Endothelial cell of umbilical vein (primary cell): ENCODE measurements at regions not wholly inside any gene's neighbourhood (a gene's known extent, or its start where the extent isn't known, plus 50 kb on each side); places are given as distances from the start of the nearest gene placed in this dataset.

ENCODE experiments used
- BruUV-seq: library from RNA; stranded (reverse); fragments of 400-500 nt; replicated peaks from 2 replicates; lab custom pipeline; 2021; lab: Mats Ljungman, UMichigan
- CTCF ChIA-PET: fragments of 300-600, 350-600 bp; sonication (Branson Sonifier 250); formaldehyde crosslinking; loops from one replicate; lab custom pipeline; 2021; ENCODE audit warnings: antibody characterized with exemption, inconsistent platforms; lab: Charles Lee
- POLR2A ChIA-PET: fragments of 300-600, 350-600 bp; sonication (Branson Sonifier 250); formaldehyde crosslinking; loops from one replicate; lab custom pipeline; 2021; ENCODE audit warnings: antibody characterized with exemption, inconsistent platforms; lab: Charles Lee
- DNase-seq: peaks from one replicate; pipeline ENCODE4 v3.0.0-alpha.2; 2011; ENCODE audit warnings: low read depth, low spot score
- FAIRE-seq: peaks from 2 replicates; lab custom pipeline; 2011; peaks lifted over from hg19 to GRCh38; lab: Jason Lieb, UNC
- H2AFZ ChIP-seq: 2 replicates; pipeline ENCODE4 v1.6.0; 2012; ENCODE audit warnings: low read depth, low read length, control low read depth, inconsistent platforms
- H3K27ac ChIP-seq: 2 replicates; pipeline ENCODE4 v1.5.1; 2011; ENCODE audit warnings: low read depth, mild to moderate bottlenecking, control low read depth, low read length, moderate library complexity; ENCODE audit not compliant: insufficient read depth
- H3K27me3 ChIP-seq, 2 experiments: 2 replicates each; pipeline versions ENCODE4 v1.6.0 to v1.6.1; 2011; ENCODE audit warnings: low read length in 2 of 2, mixed read lengths in 1 of 2; ENCODE audit not compliant: control insufficient read depth in 2 of 2, insufficient read depth in 2 of 2
- H3K36me3 ChIP-seq, 2 experiments: 2 replicates in 1 of 2; 3 replicates in 1 of 2; pipeline ENCODE4 v1.5.1; 2011; ENCODE audit warnings: low read length in 2 of 2, mild to moderate bottlenecking in 1 of 2, moderate library complexity in 1 of 2; ENCODE audit not compliant: control insufficient read depth in 2 of 2, insufficient read depth in 2 of 2; ENCODE audit errors: extremely low read depth in 1 of 2
- H3K4me1 ChIP-seq: 3 replicates; pipeline ENCODE4 v1.5.1; 2011; ENCODE audit warnings: mild to moderate bottlenecking, low read length; ENCODE audit not compliant: control insufficient read depth, insufficient read depth; ENCODE audit errors: extremely low read depth
- H3K4me2 ChIP-seq: 2 replicates; pipeline ENCODE4 v1.6.1; 2011; ENCODE audit warnings: low read length, control low read depth, mixed read lengths; ENCODE audit not compliant: insufficient read depth
- H3K4me3 ChIP-seq, 3 experiments: fragments of 200-600 bp in 1 of 3; sonication (generic), shearing (Covaris generic) in 1 of 3; replicated peaks in 1 of 3; 2 replicates each; pipeline ENCODE4 v1.5.1; 2011 to 2016; ENCODE audit warnings: control low read depth in 3 of 3, low read length in 3 of 3, mild to moderate bottlenecking in 2 of 3, inconsistent platforms in 1 of 3, low read depth in 1 of 3, moderate library complexity in 1 of 3; ENCODE audit not compliant: insufficient read depth in 1 of 3
- H3K79me2 ChIP-seq: 2 replicates; pipeline ENCODE4 v1.6.0; 2012; ENCODE audit warnings: low read length, inconsistent platforms; ENCODE audit not compliant: control insufficient read depth, insufficient read depth
- H3K9ac ChIP-seq: replicated peaks from 2 replicates; pipeline ENCODE3; 2011; ENCODE audit warnings: low read length, control low read depth; ENCODE audit not compliant: insufficient read depth; ENCODE audit errors: extremely low read depth
- H3K9me1 ChIP-seq: replicated peaks from 3 replicates; pipeline ENCODE4 v1.6.0; 2011; ENCODE audit warnings: mild to moderate bottlenecking, low read length; ENCODE audit not compliant: control insufficient read depth, insufficient read depth; ENCODE audit errors: extremely low read depth
- H3K9me3 ChIP-seq: replicated peaks from 2 replicates; pipeline ENCODE4 v1.5.1; 2012; ENCODE audit warnings: low read length, inconsistent platforms; ENCODE audit not compliant: control insufficient read depth, insufficient read depth
- H4K20me1 ChIP-seq: replicated peaks from 2 replicates; pipeline ENCODE3; 2011; ENCODE audit warnings: mild to moderate bottlenecking, low read length; ENCODE audit not compliant: control insufficient read depth, insufficient read depth; ENCODE audit errors: extremely low read depth
- EZH2 ChIP-seq: IDR thresholded peaks from 2 replicates; pipeline ENCODE4 v1.6.1; 2012; ENCODE audit warnings: borderline replicate concordance, low read depth, mild to moderate bottlenecking, moderate library complexity, low read length, inconsistent platforms; ENCODE audit not compliant: severe bottlenecking
- FOS ChIP-seq: IDR thresholded peaks from 2 replicates; pipeline ENCODE4 v1.6.1; 2011; ENCODE audit warnings: mild to moderate bottlenecking, low read length, moderate library complexity, borderline replicate concordance; ENCODE audit not compliant: insufficient read depth
- GATA2 ChIP-seq: IDR thresholded peaks from 2 replicates; pipeline ENCODE4 v1.7.0; 2011; ENCODE audit warnings: low read depth, mild to moderate bottlenecking, moderate library complexity, mixed read lengths, low read length; ENCODE audit not compliant: insufficient read length, insufficient read depth
- JUN ChIP-seq: IDR thresholded peaks from 2 replicates; pipeline ENCODE4 v1.6.1; 2011; ENCODE audit warnings: borderline replicate concordance, low read depth; ENCODE audit not compliant: insufficient read length, insufficient read depth
- MYC ChIP-seq: IDR thresholded peaks from one replicate; pipeline ENCODE4 v1.6.1; 2011; ENCODE audit warnings: mild to moderate bottlenecking, low read depth, low read length
- POLR2A ChIP-seq: IDR thresholded peaks from 2 replicates; pipeline ENCODE4 v1.6.1; 2012; ENCODE audit warnings: low read depth, mild to moderate bottlenecking, control low read depth, low read length
- POLR2AphosphoS5 ChIP-seq: IDR thresholded peaks from 2 replicates; pipeline ENCODE4 v1.6.1; 2012; ENCODE audit warnings: low read depth, mild to moderate bottlenecking, control low read depth, low read length, moderate library complexity; ENCODE audit not compliant: insufficient read depth
- dilution Hi-C: fragments of 300-500 bp; cut with MboI; formaldehyde crosslinking; loops from one replicate; pipeline ENCODE4 v1.15.0; 2019; ENCODE audit warnings: low sequenced_read_pairs; ENCODE audit not compliant: extremely low pct_ligation_motif_present
- intact Hi-C: fragments of 100-400 bp; cut with micrococcal nuclease; formaldehyde crosslinking; loops from one replicate; pipeline ENCODE4 v1.10.0; 2022
- TF ChIP-seq, protein P1 (sequence below): IDR thresholded peaks from 2 replicates; pipeline ENCODE4 v1.6.1; 2011; ENCODE audit not compliant: insufficient read depth, insufficient read length
- TF ChIP-seq, protein P2 (sequence below), 2 donors: IDR thresholded peaks; 1 replicate in 1 of 2; 2 replicates in 1 of 2; pipeline ENCODE4 v1.5.1; 2011; ENCODE audit warnings: low read length in 2 of 2, mild to moderate bottlenecking in 2 of 2, moderate library complexity in 2 of 2, control low read depth in 1 of 2, inconsistent platforms in 1 of 2, low read depth in 1 of 2; ENCODE audit not compliant: insufficient read depth in 1 of 2; ENCODE audit errors: extremely low read depth in 1 of 2

DNA sequence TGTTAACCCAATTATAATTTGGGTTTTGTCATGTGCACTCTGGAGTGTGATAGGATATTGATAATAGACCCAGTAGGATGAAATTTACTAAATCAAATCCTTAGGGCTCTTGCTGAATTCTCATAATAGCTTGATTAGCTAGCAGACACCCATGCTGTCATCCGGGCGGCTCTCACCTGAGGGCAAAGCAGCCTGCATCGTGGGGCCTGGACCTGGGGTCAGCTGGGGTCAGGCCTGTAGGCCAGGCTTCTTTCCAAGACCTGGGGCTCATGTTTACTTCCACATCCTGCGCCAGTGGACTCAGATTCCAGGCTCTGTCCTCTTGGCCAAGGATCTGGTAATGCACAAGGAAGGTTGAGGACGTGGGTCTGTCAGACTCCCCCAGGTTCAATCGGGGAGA, 486.3 kb downstream of the NPHP4 start:
- dilution Hi-C loops, result no loop called here
- intact Hi-C loops, result no loop called here

DNA sequence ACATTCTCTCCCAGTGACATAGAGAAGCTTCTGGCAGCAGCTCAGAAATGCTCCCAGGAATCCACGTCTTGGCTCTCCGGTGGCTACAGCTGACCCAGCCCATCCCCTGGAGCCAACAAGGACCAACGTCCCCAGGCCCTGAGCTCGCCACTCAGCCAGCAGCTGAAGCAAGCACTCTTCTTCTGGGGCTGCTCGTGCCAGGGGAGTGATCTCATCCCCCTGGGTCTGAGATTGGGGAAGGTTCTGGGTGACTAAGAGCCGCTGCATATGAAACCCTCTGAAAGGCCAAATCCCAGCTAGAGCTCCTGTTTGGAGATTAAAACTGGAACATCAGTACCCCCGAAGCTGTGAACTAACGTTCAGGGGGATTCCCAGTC, 487.9 kb downstream of the NPHP4 start:
- no TSS peak for BruUV-seq
- Histone ChIP-seq H3K9ac (no peak overlapping the region), H3K9me3 (no peaks in the 10 kb centered on the region), H3K9me1 (no peaks in the 10 kb centered on the region), H3K79me2 (no peaks in the 10 kb centered on the region), H4K20me1 (no peaks in the 10 kb centered on the region), H3K27me3 (no peaks in the 10 kb centered on the region), H3K4me2 (no peak overlapping the region), H2AFZ (no peak overlapping the region), H3K4me3 (no peak overlapping the region), H3K4me1 (no peaks in the 10 kb centered on the region), H3K27ac (no peak overlapping the region), H3K36me3 (no peaks in the 10 kb centered on the region)
- intact Hi-C loops, result no loop called here
- dilution Hi-C loops, result no loop called here
- ChIA-PET POLR2A (interaction anchor here (0.6 kb wide), 1 partner anchor 1649 kb away, joined by 5 read pairs; no protein-coding TSS in a partner anchor), CTCF (no interaction called here)
- no peak for TF ChIP-seq JUN
- no peak for TF ChIP-seq GATA2
- TF ChIP-seq MYC, result no peak
- TF ChIP-seq, protein P1, sequence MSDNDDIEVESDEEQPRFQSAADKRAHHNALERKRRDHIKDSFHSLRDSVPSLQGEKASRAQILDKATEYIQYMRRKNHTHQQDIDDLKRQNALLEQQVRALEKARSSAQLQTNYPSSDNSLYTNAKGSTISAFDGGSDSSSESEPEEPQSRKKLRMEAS, result no peak
- TF ChIP-seq, protein P2, sequence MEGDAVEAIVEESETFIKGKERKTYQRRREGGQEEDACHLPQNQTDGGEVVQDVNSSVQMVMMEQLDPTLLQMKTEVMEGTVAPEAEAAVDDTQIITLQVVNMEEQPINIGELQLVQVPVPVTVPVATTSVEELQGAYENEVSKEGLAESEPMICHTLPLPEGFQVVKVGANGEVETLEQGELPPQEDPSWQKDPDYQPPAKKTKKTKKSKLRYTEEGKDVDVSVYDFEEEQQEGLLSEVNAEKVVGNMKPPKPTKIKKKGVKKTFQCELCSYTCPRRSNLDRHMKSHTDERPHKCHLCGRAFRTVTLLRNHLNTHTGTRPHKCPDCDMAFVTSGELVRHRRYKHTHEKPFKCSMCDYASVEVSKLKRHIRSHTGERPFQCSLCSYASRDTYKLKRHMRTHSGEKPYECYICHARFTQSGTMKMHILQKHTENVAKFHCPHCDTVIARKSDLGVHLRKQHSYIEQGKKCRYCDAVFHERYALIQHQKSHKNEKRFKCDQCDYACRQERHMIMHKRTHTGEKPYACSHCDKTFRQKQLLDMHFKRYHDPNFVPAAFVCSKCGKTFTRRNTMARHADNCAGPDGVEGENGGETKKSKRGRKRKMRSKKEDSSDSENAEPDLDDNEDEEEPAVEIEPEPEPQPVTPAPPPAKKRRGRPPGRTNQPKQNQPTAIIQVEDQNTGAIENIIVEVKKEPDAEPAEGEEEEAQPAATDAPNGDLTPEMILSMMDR (IDR thresholded peaks at IDR 0.05; ENCODE audit: extremely low read depth in 1 of 2, insufficient read depth in 1 of 2, low read depth in 1 of 2, low read length in 2 of 2), result no peak
- TF ChIP-seq POLR2AphosphoS5, result no peak
- TF ChIP-seq FOS, result no peak
- TF ChIP-seq POLR2A, result no peak
- no peak for TF ChIP-seq EZH2
- FAIRE-seq (no peak), DNase-seq (no peak)

More for the DNA sequence above, 486.3 kb downstream of the NPHP4 start:
- ChIA-PET POLR2A (no interaction called here), CTCF (no interaction called here)
- Histone ChIP-seq H3K4me3 (no peak overlapping the region), H3K36me3 (no peaks in the 10 kb centered on the region), H3K4me2 (no peak overlapping the region), H3K9me1 (no peaks in the 10 kb centered on the region), H4K20me1 (no peaks in the 10 kb centered on the region), H3K4me1 (no peaks in the 10 kb centered on the region), H3K27me3 (no peaks in the 10 kb centered on the region), H3K27ac (no peak overlapping the region), H3K79me2 (no peaks in the 10 kb centered on the region), H3K9me3 (no peaks in the 10 kb centered on the region), H3K9ac (no peak overlapping the region), H2AFZ (no peak overlapping the region)
- DNase-seq (no peak), FAIRE-seq (no peak)
- no TSS peak for BruUV-seq
- TF ChIP-seq JUN (no peak), MYC (no peak), POLR2AphosphoS5 (no peak), FOS (no peak), POLR2A (no peak)
- TF ChIP-seq, protein P2 (IDR thresholded peaks at IDR 0.05; ENCODE audit: extremely low read depth in 1 of 2, insufficient read depth in 1 of 2, low read depth in 1 of 2, low read length in 2 of 2), result no peak
